ENCODE measurements at regions not wholly inside any gene's neighbourhood (a gene's known extent, or its start where the extent isn't known, plus 50 kb on each side); places are given as distances from the start of the nearest gene placed in this dataset.

GRCh38 chr3:66751842-66752241 is 246.3 kb upstream of the KBTBD8 start:
- TF ChIP-seq, protein P1, sequence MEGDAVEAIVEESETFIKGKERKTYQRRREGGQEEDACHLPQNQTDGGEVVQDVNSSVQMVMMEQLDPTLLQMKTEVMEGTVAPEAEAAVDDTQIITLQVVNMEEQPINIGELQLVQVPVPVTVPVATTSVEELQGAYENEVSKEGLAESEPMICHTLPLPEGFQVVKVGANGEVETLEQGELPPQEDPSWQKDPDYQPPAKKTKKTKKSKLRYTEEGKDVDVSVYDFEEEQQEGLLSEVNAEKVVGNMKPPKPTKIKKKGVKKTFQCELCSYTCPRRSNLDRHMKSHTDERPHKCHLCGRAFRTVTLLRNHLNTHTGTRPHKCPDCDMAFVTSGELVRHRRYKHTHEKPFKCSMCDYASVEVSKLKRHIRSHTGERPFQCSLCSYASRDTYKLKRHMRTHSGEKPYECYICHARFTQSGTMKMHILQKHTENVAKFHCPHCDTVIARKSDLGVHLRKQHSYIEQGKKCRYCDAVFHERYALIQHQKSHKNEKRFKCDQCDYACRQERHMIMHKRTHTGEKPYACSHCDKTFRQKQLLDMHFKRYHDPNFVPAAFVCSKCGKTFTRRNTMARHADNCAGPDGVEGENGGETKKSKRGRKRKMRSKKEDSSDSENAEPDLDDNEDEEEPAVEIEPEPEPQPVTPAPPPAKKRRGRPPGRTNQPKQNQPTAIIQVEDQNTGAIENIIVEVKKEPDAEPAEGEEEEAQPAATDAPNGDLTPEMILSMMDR (IDR thresholded peaks at IDR 0.05) = no peak
- no peak for TF ChIP-seq POLR2A (IDR thresholded peaks at IDR 0.05)
- Histone ChIP-seq H3K4me3 (no peak overlapping the region), H3K27ac (peak overlapping the region in 1 of 12 donors; percentile 58), H3K4me1 (peaks cover 0 to 6% (median 0%) of the 10 kb centered on the region in 12 donors), H3K27me3 (no peaks in the 10 kb centered on the region), H3K36me3 (no peaks in the 10 kb centered on the region), H3K9me3 (no peaks in the 10 kb centered on the region)
- WGBS, 4 donors = 87 to 91% (median 90%) methylated on average over 3 of the region's 3 CpGs
- no peak for DNase-seq
- intact Hi-C loops (cut with DNase I) = loop anchor here in 1 of 10 donors (10.0 kb wide), 1 partner anchor 1367 kb away; no protein-coding TSS in a partner anchor
- peak in 1 of 4 donors; percentile 27 for ATAC-seq

- Histone ChIP-seq H3K27me3 (no peaks in the 10 kb centered on the region), H3K27ac (no peak overlapping the region), H3K9me3 (no peaks in the 10 kb centered on the region), H3K4me1 (peaks cover 0 to 6% (median 0%) of the 10 kb centered on the region in 12 donors), H3K4me3 (no peak overlapping the region), H3K36me3 (no peaks in the 10 kb centered on the region)
- ATAC-seq (no peak), DNase-seq (no peak)
- TF ChIP-seq, protein P1 (IDR thresholded peaks at IDR 0.05) = no peak
- no peak for TF ChIP-seq POLR2A (IDR thresholded peaks at IDR 0.05)
- intact Hi-C loops (cut with DNase I) = loop anchor here in 1 of 10 donors (10.0 kb wide), 1 partner anchor 1369 kb away; no protein-coding TSS in a partner anchor
Measured at GRCh38 chr3:66753670-66754069, 244.4 kb upstream of the KBTBD8 start.

- Histone ChIP-seq H3K27ac (no peak overlapping the region), H3K4me3 (no peak overlapping the region), H3K36me3 (no peaks in the 10 kb centered on the region), H3K4me1 (peaks cover 0 to 6% (median 0%) of the 10 kb centered on the region in 12 donors), H3K9me3 (no peaks in the 10 kb centered on the region), H3K27me3 (no peaks in the 10 kb centered on the region)
- intact Hi-C loops (cut with DNase I) = loop anchor here in 1 of 10 donors (10.0 kb wide), 1 partner anchor 1370 kb away; no protein-coding TSS in a partner anchor
- WGBS, 4 donors = 91 to 97% (median 95%) methylated on average over 7 of the region's 7 CpGs
- DNase-seq (no peak), ATAC-seq (no peak)
- no peak for TF ChIP-seq POLR2A (IDR thresholded peaks at IDR 0.05)
- TF ChIP-seq, protein P1 (IDR thresholded peaks at IDR 0.05) = no peak
Measured at GRCh38 chr3:66754613-66755012, 243.5 kb upstream of the KBTBD8 start.

DNA sequence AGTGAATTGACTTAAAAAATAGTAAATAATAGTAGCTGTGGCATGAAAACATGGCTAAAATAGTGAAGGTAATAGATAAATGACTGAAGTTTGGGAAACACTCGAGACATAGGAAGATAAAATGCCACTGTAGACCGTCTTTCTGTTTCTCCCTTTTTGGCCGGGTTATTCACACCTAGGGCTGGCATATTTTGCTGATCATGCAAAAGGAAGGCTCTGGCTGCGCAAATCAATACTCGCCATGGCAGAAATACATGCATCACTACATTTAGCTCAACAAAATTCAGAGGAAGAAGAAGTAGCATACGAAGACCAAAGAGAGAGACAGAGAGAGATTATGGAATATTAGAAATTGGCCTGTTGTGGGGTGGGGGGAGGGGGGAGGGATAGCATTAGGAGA is 242.2 kb upstream of the KBTBD8 start:
- Histone ChIP-seq H3K4me1 (peaks cover 0 to 6% (median 0%) of the 10 kb centered on the region in 12 donors), H3K27me3 (no peaks in the 10 kb centered on the region), H3K27ac (no peak overlapping the region), H3K36me3 (no peaks in the 10 kb centered on the region), H3K4me3 (no peak overlapping the region), H3K9me3 (no peaks in the 10 kb centered on the region)
- intact Hi-C loops (cut with DNase I) = loop anchor here in 1 of 10 donors (10.0 kb wide), 1 partner anchor 1371 kb away; no protein-coding TSS in a partner anchor
- 91 to 95% (median 93%) methylated on average over 6 of the region's 6 CpGs for WGBS, 4 donors
- DNase-seq = no peak
- ATAC-seq = no peak
- TF ChIP-seq, protein P1 (IDR thresholded peaks at IDR 0.05) = no peak
- TF ChIP-seq POLR2A (IDR thresholded peaks at IDR 0.05) = no peak

Measured in heart left ventricle (tissue), 16 donors.